ENCODE measurements at regions not wholly inside any gene's neighbourhood (a gene's known extent, or its start where the extent isn't known, plus 50 kb on each side); places are given as distances from the start of the nearest gene placed in this dataset.

DNA sequence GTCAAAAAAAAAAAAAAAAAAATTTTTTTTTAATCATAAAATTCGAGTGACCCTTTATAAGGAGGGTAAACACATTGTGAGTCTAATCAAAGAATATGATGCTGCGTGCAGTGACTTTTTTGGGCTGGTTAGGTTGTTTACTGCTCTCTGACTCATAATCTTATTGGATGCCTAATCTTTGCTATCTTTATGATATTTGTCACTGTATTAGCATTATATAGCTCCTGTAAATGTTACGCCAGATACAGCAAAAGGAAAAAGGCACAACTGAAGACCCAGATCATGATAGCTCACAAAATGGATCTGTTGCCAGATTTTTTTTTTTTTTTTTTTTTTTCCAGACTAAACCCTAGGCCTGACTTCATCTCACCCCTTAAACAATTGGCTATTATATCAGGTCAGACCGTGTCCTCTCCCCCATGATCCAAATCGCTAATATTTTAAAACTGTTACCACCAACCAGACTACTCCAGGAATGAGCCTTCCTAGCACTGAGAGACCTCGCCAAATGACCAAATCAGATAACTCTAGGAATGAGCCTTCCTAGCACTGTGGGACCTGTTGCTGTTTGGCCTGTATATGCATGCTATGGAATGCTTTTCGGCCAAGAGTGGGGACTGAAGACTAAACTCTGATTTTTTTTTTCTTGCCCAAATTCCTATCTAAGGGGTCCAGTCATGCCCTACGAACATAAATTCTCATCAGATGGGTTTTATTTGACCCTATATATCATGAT is 131.7 kb upstream of the MYO10 start:
- H3K4me3 ChIP-seq, result no peak overlapping the region
- intact Hi-C loops (cut with DNase I), result no loop called here
- H3K4me1 ChIP-seq, result no peaks in the 10 kb centered on the region
- H3K9me3 ChIP-seq, result no peaks in the 10 kb centered on the region
- no peaks in the 10 kb centered on the region for H3K36me3 ChIP-seq
- no peak overlapping the region for H3K27ac ChIP-seq
- no peaks in the 10 kb centered on the region for H3K27me3 ChIP-seq
- no peak for DNase-seq
- WGBS, 2 donors, result 62 to 86% methylated on average over 8 of the region's 8 CpGs
- TF ChIP-seq POLR2AphosphoS5 (IDR thresholded peaks at IDR 0.05) (no peak), POLR2A (IDR thresholded peaks at IDR 0.05) (no peak), EP300 (IDR thresholded peaks at IDR 0.05) (no peak)
- TF ChIP-seq, protein P1, sequence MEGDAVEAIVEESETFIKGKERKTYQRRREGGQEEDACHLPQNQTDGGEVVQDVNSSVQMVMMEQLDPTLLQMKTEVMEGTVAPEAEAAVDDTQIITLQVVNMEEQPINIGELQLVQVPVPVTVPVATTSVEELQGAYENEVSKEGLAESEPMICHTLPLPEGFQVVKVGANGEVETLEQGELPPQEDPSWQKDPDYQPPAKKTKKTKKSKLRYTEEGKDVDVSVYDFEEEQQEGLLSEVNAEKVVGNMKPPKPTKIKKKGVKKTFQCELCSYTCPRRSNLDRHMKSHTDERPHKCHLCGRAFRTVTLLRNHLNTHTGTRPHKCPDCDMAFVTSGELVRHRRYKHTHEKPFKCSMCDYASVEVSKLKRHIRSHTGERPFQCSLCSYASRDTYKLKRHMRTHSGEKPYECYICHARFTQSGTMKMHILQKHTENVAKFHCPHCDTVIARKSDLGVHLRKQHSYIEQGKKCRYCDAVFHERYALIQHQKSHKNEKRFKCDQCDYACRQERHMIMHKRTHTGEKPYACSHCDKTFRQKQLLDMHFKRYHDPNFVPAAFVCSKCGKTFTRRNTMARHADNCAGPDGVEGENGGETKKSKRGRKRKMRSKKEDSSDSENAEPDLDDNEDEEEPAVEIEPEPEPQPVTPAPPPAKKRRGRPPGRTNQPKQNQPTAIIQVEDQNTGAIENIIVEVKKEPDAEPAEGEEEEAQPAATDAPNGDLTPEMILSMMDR (IDR thresholded peaks at IDR 0.05), result no peak

DNA sequence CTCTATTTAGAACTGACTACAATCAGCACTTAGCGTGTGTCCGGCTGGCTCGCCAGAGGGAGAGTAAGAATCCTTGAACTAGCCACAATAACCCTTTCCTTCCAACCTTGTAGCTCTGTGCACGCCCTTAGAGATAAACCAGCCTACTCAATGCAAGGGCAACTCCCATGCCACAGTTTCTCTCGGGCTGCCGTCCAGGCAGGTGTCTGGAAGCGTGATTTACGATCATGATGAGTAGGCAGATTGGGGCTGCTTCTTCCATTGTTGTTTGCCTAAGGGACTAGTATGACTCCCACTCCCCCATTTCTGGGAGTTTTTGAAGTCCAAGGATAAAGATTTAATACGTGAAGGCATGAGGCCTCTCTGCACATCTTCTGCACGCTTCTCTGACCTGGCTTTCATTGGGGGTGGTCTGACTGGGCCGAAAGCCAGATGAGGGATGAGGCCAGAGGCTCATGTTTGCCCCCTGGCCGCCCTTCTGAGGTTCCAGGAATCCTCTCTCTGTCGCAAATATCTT is 134.0 kb upstream of the MYO10 start:
- 30 to 51% methylated on average over 13 of the region's 13 CpGs for WGBS, 2 donors
- H3K9me3 ChIP-seq, result no peaks in the 10 kb centered on the region
- intact Hi-C loops (cut with DNase I), result no loop called here

DNA sequence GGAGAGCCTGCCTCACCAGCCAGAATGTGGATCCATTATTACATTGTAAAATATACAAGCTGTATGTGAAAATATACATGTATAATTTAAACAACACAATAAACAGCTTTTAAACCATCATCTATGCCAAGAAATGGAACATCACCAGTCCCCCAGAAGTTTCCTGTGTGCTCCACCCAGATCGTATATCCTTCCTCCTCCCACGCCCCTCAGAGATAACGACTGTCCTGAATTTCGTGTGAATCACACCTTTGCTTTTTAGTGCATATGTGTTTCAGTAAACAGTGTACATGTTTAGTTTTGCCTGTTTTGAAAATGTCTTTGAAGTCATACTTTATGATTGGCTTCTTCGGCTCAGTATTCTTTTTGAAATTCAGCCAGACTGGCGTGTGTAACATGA is 134.6 kb upstream of the MYO10 start:
- Histone ChIP-seq H3K27me3 (no peaks in the 10 kb centered on the region), H3K4me3 (no peak overlapping the region), H3K9me3 (no peaks in the 10 kb centered on the region), H3K36me3 (no peaks in the 10 kb centered on the region), H3K4me1 (no peaks in the 10 kb centered on the region), H3K27ac (no peak overlapping the region)
- DNase-seq, result no peak
- 29 to 61% methylated on average over 6 of the region's 6 CpGs for WGBS, 2 donors
- intact Hi-C loops (cut with DNase I), result no loop called here
- TF ChIP-seq, protein P1 (IDR thresholded peaks at IDR 0.05), result no peak
- TF ChIP-seq POLR2AphosphoS5 (IDR thresholded peaks at IDR 0.05) (no peak), POLR2A (IDR thresholded peaks at IDR 0.05) (no peak), EP300 (IDR thresholded peaks at IDR 0.05) (no peak)

More for the DNA sequence above, 134.0 kb upstream of the MYO10 start:
- no peaks in the 10 kb centered on the region for H3K36me3 ChIP-seq
- TF ChIP-seq, protein P1 (IDR thresholded peaks at IDR 0.05), result no peak
- TF ChIP-seq POLR2AphosphoS5 (IDR thresholded peaks at IDR 0.05), result no peak
- no peak for TF ChIP-seq EP300 (IDR thresholded peaks at IDR 0.05)
- TF ChIP-seq POLR2A (IDR thresholded peaks at IDR 0.05), result no peak
- H3K4me1 ChIP-seq, result no peaks in the 10 kb centered on the region
- H3K27ac ChIP-seq, result no peak overlapping the region
- H3K27me3 ChIP-seq, result no peaks in the 10 kb centered on the region
- no peak for DNase-seq
- H3K4me3 ChIP-seq, result no peak overlapping the region

DNA sequence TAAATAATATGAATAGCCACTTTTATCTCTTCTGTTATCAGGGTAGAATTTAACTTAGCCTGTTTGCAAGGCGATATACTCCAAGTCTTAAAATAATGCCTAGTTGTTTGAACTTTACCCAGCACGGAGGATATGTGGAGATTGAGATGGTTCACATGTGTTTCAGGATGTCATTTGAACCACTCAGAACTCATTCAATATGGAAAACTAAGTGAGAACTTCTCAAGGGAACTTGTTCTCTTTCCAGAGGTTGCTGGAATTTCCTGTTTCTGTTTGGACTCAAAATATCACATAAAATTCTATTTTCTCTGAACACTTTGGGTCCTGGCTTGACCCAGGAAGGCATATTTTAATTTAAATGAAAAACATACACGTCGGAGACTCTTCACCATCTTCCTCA is 139.1 kb upstream of the MYO10 start:
- DNase-seq, result no peak
- Histone ChIP-seq H3K4me1 (no peaks in the 10 kb centered on the region), H3K36me3 (no peaks in the 10 kb centered on the region), H3K4me3 (no peak overlapping the region), H3K9me3 (no peaks in the 10 kb centered on the region), H3K27ac (no peak overlapping the region), H3K27me3 (no peaks in the 10 kb centered on the region)
- WGBS, 2 donors, result 63 to 75% methylated on average over 4 of the region's 4 CpGs
- intact Hi-C loops (cut with DNase I), result no loop called here
- TF ChIP-seq EP300 (IDR thresholded peaks at IDR 0.05) (no peak), POLR2AphosphoS5 (IDR thresholded peaks at IDR 0.05) (no peak), POLR2A (IDR thresholded peaks at IDR 0.05) (no peak)
- TF ChIP-seq, protein P1 (IDR thresholded peaks at IDR 0.05), result no peak
